Natural killer cell (primary cell): ENCODE measurements at regions not wholly inside any gene's neighbourhood (a gene's known extent, or its start where the extent isn't known, plus 50 kb on each side); places are given as distances from the start of the nearest gene placed in this dataset.

Experiments used
- ATAC-seq, 3 donors: fragments of 150-1000 bp in 2 of 3; fragments of 200-7000 bp in 1 of 3; cut with Tn5 transposase; 1 replicate in 1 of 3; 2 replicates in 2 of 3; pipeline ENCODE4 v1.10.0; 2021; ENCODE audit warnings: mild to moderate bottlenecking in 2 of 3, moderate library complexity in 2 of 3
- DNase-seq, 2 donors: peaks; one replicate each; pipeline versions ENCODE4 v3.0.0 to v3.0.0-alpha.2; 2013 to 2021; ENCODE audit warnings: mixed read lengths in 1 of 2
- H3K27ac ChIP-seq: one replicate; pipeline ENCODE4 v1.5.1; 2013; ENCODE audit warnings: mild to moderate bottlenecking, low read length
- H3K27me3 ChIP-seq: one replicate; pipeline ENCODE4 v1.6.1; 2013; ENCODE audit warnings: low read length; ENCODE audit not compliant: control insufficient read depth, insufficient read depth
- H3K36me3 ChIP-seq: one replicate; pipeline ENCODE4 v1.6.1; 2013; ENCODE audit warnings: low read length; ENCODE audit not compliant: control insufficient read depth, insufficient read depth
- H3K4me1 ChIP-seq: one replicate; pipeline ENCODE4 v1.6.1; 2013; ENCODE audit warnings: low read length; ENCODE audit not compliant: control insufficient read depth, insufficient read depth
- H3K4me3 ChIP-seq: one replicate; pipeline ENCODE4 v1.5.1; 2013; ENCODE audit warnings: low read length
- H3K9me3 ChIP-seq: one replicate; pipeline ENCODE4 v1.6.1; 2013; ENCODE audit warnings: low read length; ENCODE audit not compliant: control insufficient read depth, insufficient read depth
- H3K27ac Mint-ChIP-seq, 2 donors: one replicate each; pipeline ENCODE4 v1.8.0; 2022; ENCODE audit warnings: mild to moderate bottlenecking in 2 of 2, mixed read lengths in 2 of 2, moderate library complexity in 1 of 2
- H3K27me3 Mint-ChIP-seq, 2 donors: one replicate each; pipeline ENCODE4 v1.8.0; 2022; ENCODE audit warnings: low read depth in 2 of 2, mixed read lengths in 2 of 2
- H3K36me3 Mint-ChIP-seq: one replicate; pipeline ENCODE4 v1.8.0; 2022; ENCODE audit warnings: mixed read lengths
- H3K4me1 Mint-ChIP-seq, 2 donors: one replicate each; pipeline ENCODE4 v1.8.0; 2022; ENCODE audit warnings: mixed read lengths in 2 of 2
- H3K4me3 Mint-ChIP-seq: one replicate; pipeline ENCODE4 v1.8.0; 2022; ENCODE audit warnings: mild to moderate bottlenecking, moderate library complexity, mixed read lengths
- H3K9me3 Mint-ChIP-seq, 2 donors: one replicate each; pipeline ENCODE4 v1.8.0; 2022; ENCODE audit warnings: mixed read lengths in 2 of 2
- CTCF ChIP-seq: fragments of 200-600 bp; IDR thresholded peaks from one replicate; pipeline ENCODE4 v1.8.0; 2022; ENCODE audit warnings: antibody characterized with exemption
- WGBS: methylation state at CpG from one replicate; pipeline ENCODE4 v1.1.7; 2013; ENCODE audit warnings: missing lambda C conversion rate; ENCODE audit not compliant: insufficient coverage; 5-methylcytosine and 5-hydroxymethylcytosine counted together
- intact Hi-C: fragments of 100-400 bp; cut with micrococcal nuclease; formaldehyde crosslinking; loops from one replicate; pipeline ENCODE4 v1.14.2; 2022

- no peaks in the 10 kb centered on the region for H3K36me3 ChIP-seq
- Mint-ChIP-seq H3K27ac (no peak overlapping the region), H3K4me1 (no peaks in the 10 kb centered on the region), H3K4me3 (no peak overlapping the region), H3K27me3 (peaks cover 0 to 2% of the 10 kb centered on the region in 2 donors), H3K9me3 (no peaks in the 10 kb centered on the region), H3K36me3 (no peaks in the 10 kb centered on the region)
- TF ChIP-seq CTCF: no peak
- no peak overlapping the region for H3K4me3 ChIP-seq
- no peaks in the 10 kb centered on the region for H3K27me3 ChIP-seq
- no peaks in the 10 kb centered on the region for H3K4me1 ChIP-seq
- intact Hi-C loops: no loop called here
- no CpG with 5 or more reads among the region's 2 CpGs for WGBS
- H3K27ac ChIP-seq: no peak overlapping the region
- ATAC-seq (no peak), DNase-seq (no peak)
- H3K9me3 ChIP-seq: no peaks in the 10 kb centered on the region
These were observed 192.2 kb upstream of the ITM2A start for GRCh38 chrX:79559290-79559689.

DNA sequence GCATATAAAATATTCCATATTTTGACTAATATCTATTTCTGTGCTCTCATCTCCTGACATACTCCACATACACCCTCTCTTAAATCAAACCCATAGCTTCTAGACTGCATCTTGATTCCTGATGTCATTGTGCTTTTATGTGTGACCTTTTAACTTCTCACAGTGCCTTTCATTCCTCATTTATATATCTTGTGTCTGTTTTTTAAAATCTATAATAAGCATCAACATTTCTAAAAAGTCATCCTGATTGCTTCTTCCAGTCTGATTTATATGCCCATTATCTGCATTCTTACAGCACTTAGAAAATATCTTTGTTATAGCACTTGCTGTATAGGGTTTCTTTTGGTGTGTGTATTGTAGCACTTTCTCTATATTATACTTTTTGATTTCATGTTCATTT lies 190.1 kb upstream of the ITM2A start:
- no peaks in the 10 kb centered on the region for H3K9me3 Mint-ChIP-seq
- Histone ChIP-seq H3K27me3 (no peaks in the 10 kb centered on the region), H3K4me3 (no peak overlapping the region), H3K9me3 (no peaks in the 10 kb centered on the region), H3K27ac (no peak overlapping the region), H3K4me1 (no peaks in the 10 kb centered on the region), H3K36me3 (no peaks in the 10 kb centered on the region)
- no peak for TF ChIP-seq CTCF
- intact Hi-C loops: no loop called here
- peaks cover 0 to 2% of the 10 kb centered on the region in 2 donors for H3K27me3 Mint-ChIP-seq
- ATAC-seq (no peak), DNase-seq (no peak)
- H3K27ac Mint-ChIP-seq: no peak overlapping the region
- no peaks in the 10 kb centered on the region for H3K4me1 Mint-ChIP-seq
- no peaks in the 10 kb centered on the region for H3K36me3 Mint-ChIP-seq
- H3K4me3 Mint-ChIP-seq: no peak overlapping the region

DNA sequence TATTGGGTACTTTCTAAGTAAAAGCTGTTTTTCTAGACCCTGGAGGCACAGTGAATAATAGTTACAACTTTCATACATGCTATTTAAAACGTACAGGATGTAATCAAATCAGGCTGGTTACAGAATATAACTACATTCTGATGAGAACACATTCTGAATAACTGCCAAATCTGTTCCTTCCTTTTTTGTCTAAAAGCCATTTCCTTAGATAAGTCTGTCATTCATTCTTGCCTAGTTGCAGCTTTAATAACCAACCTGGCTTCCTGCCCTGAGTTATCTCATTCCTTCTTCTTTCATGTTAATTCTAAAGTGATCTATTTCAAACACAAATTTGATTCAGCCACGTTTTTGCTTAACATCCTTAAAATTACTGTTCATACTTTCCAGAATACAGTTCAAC lies 189.7 kb upstream of the ITM2A start:
- no peaks in the 10 kb centered on the region for H3K9me3 Mint-ChIP-seq
- H3K4me3 Mint-ChIP-seq: no peak overlapping the region
- no peaks in the 10 kb centered on the region for H3K4me1 Mint-ChIP-seq
- Histone ChIP-seq H3K27ac (no peak overlapping the region), H3K4me1 (no peaks in the 10 kb centered on the region), H3K4me3 (no peak overlapping the region), H3K9me3 (no peaks in the 10 kb centered on the region), H3K27me3 (no peaks in the 10 kb centered on the region), H3K36me3 (no peaks in the 10 kb centered on the region)
- peaks cover 0 to 2% of the 10 kb centered on the region in 2 donors for H3K27me3 Mint-ChIP-seq
- DNase-seq (no peak), ATAC-seq (no peak)
- 5% methylated on average over 2 of the region's 2 CpGs for whole genome bisulfite sequencing
- TF ChIP-seq CTCF: no peak
- no peaks in the 10 kb centered on the region for H3K36me3 Mint-ChIP-seq
- intact Hi-C loops: no loop called here
- no peak overlapping the region for H3K27ac Mint-ChIP-seq

GRCh38 chrX:79530310-79531108 lies 163.4 kb upstream of the ITM2A start:
- intact Hi-C loops: no loop called here
- no peak overlapping the region for H3K4me3 ChIP-seq
- TF ChIP-seq CTCF: no peak
- Mint-ChIP-seq H3K4me3 (no peak overlapping the region), H3K4me1 (no peaks in the 10 kb centered on the region), H3K27ac (no peak overlapping the region), H3K9me3 (peaks cover 0 to 1% of the 10 kb centered on the region in 2 donors), H3K36me3 (no peaks in the 10 kb centered on the region), H3K27me3 (no peaks in the 10 kb centered on the region)
- H3K27ac ChIP-seq: no peak overlapping the region
- ATAC-seq: no peak
- H3K9me3 ChIP-seq: no peaks in the 10 kb centered on the region
- H3K4me1 ChIP-seq: no peaks in the 10 kb centered on the region
- no peaks in the 10 kb centered on the region for H3K27me3 ChIP-seq
- 86% methylated on average over 24 of the region's 27 CpGs for WGBS
- no peak for DNase-seq
- no peaks in the 10 kb centered on the region for H3K36me3 ChIP-seq
